Small intestine (tissue), 7 donors: ENCODE measurements at regions not wholly inside any gene's neighbourhood (a gene's known extent, or its start where the extent isn't known, plus 50 kb on each side); places are given as distances from the start of the nearest gene placed in this dataset.

Experiments
- DNase-seq, 2 donors: peaks; one replicate each; pipeline versions ENCODE4 v3.0.0 to v3.0.0-alpha.2; 2013
- FAIRE-seq: peaks from 2 replicates; lab custom pipeline; 2012; peaks lifted over from hg19 to GRCh38; lab: Jason Lieb, UNC
- H3K27ac ChIP-seq, 3 donors: one replicate each; pipeline ENCODE4 v1.5.1; 2013; ENCODE audit warnings: low read length in 2 of 3, mild to moderate bottlenecking in 2 of 3, control low read depth in 1 of 3, inconsistent platforms in 1 of 3, low read depth in 1 of 3, moderate library complexity in 1 of 3
- H3K27me3 ChIP-seq, 3 donors: one replicate each; pipeline ENCODE4 v1.6.1; 2013; ENCODE audit warnings: low read length in 3 of 3, inconsistent platforms in 1 of 3; ENCODE audit not compliant: control insufficient read depth in 3 of 3, insufficient read depth in 3 of 3
- H3K36me3 ChIP-seq, 3 donors: one replicate each; pipeline ENCODE4 v1.6.1; 2013; ENCODE audit warnings: low read length in 3 of 3, inconsistent platforms in 1 of 3, low read depth in 1 of 3, mild to moderate bottlenecking in 1 of 3, moderate library complexity in 1 of 3; ENCODE audit not compliant: control insufficient read depth in 3 of 3, insufficient read depth in 2 of 3
- H3K4me1 ChIP-seq, 3 donors: one replicate each; pipeline ENCODE4 v1.6.1; 2013; ENCODE audit warnings: low read length in 2 of 3, inconsistent platforms in 1 of 3, low read depth in 1 of 3, mild to moderate bottlenecking in 1 of 3, moderate library complexity in 1 of 3; ENCODE audit not compliant: control insufficient read depth in 3 of 3, insufficient read depth in 2 of 3
- H3K4me3 ChIP-seq, 3 donors: one replicate each; pipeline ENCODE4 v1.5.1; 2013; ENCODE audit warnings: low read length in 3 of 3, control low read depth in 1 of 3, inconsistent platforms in 1 of 3, low read depth in 1 of 3, mild to moderate bottlenecking in 1 of 3, moderate library complexity in 1 of 3
- H3K9me3 ChIP-seq, 2 donors: one replicate each; pipeline ENCODE4 v1.6.1; 2013; ENCODE audit warnings: low read depth in 1 of 2, low read length in 1 of 2; ENCODE audit not compliant: control insufficient read depth in 2 of 2, insufficient read depth in 1 of 2
- WGBS, 3 donors: extraction: QIAGEN DNeasy Blood & Tissue Kit; methylation state at CpG; one replicate each; pipeline ENCODE4 v1.1.7; 2013; 5-methylcytosine and 5-hydroxymethylcytosine counted together
- donor health status: healthy with polysubstance abuse.
- donor health status: control.
- donor health status: control.
- donor health status: Bipolar disorder and iron deficiency.
- donor health status: healthy.

- FAIRE-seq (no peak), DNase-seq (no peak)
Observed at GRCh38 chr3:117488983-117489382, 779.4 kb downstream of the TUSC7 start.

GRCh38 chr3:117489663-117490079 is 780.1 kb downstream of the TUSC7 start:
- no peak for FAIRE-seq
- Histone ChIP-seq H3K36me3 (no peaks in the 10 kb centered on the region), H3K27me3 (no peaks in the 10 kb centered on the region), H3K4me1 (no peaks in the 10 kb centered on the region), H3K9me3 (no peaks in the 10 kb centered on the region), H3K27ac (no peak overlapping the region), H3K4me3 (no peak overlapping the region)
- DNase-seq, result peak; percentile 1 to 61
- WGBS, 3 donors, result 75 to 92% (median 81%) methylated on average over 2 of the region's 2 CpGs

More at GRCh38 chr3:117488983-117489382, 779.4 kb downstream of the TUSC7 start:
- Histone ChIP-seq H3K9me3 (no peaks in the 10 kb centered on the region), H3K4me1 (no peaks in the 10 kb centered on the region), H3K27ac (no peak overlapping the region), H3K4me3 (no peak overlapping the region), H3K27me3 (no peaks in the 10 kb centered on the region), H3K36me3 (no peaks in the 10 kb centered on the region)
- 83 to 91% (median 87%) methylated on average over 7 of the region's 7 CpGs for WGBS, 3 donors

GRCh38 chr3:117490716-117491115 is 781.1 kb downstream of the TUSC7 start:
- FAIRE-seq (no peak), DNase-seq (no peak)
- H3K27ac ChIP-seq, result no peak overlapping the region
- H3K4me1 ChIP-seq, result no peaks in the 10 kb centered on the region
- 69 to 96% (median 78%) methylated on average over 1 of the region's 1 CpG for WGBS, 3 donors
- H3K4me3 ChIP-seq, result no peak overlapping the region
- no peaks in the 10 kb centered on the region for H3K9me3 ChIP-seq
- H3K27me3 ChIP-seq, result no peaks in the 10 kb centered on the region
- H3K36me3 ChIP-seq, result no peaks in the 10 kb centered on the region

GRCh38 chr3:117495620-117496019 is 786.0 kb downstream of the TUSC7 start:
- WGBS, 3 donors, result 84 to 97% (median 92%) methylated on average over 2 of the region's 2 CpGs

GRCh38 chr3:117499189-117499870 is 789.8 kb downstream of the TUSC7 start:
- no peaks in the 10 kb centered on the region for H3K9me3 ChIP-seq
- H3K27ac ChIP-seq, result no peak overlapping the region
- no peaks in the 10 kb centered on the region for H3K27me3 ChIP-seq
- H3K36me3 ChIP-seq, result no peaks in the 10 kb centered on the region
- no peak overlapping the region for H3K4me3 ChIP-seq
- FAIRE-seq (no peak), DNase-seq (no peak)
- no peaks in the 10 kb centered on the region for H3K4me1 ChIP-seq
- 35 to 56% (median 53%) methylated on average over 4 of the region's 4 CpGs for WGBS, 3 donors

More at GRCh38 chr3:117495620-117496019, 786.0 kb downstream of the TUSC7 start:
- no peaks in the 10 kb centered on the region for H3K27me3 ChIP-seq
- FAIRE-seq (no peak), DNase-seq (no peak)
- H3K27ac ChIP-seq, result no peak overlapping the region
- H3K36me3 ChIP-seq, result no peaks in the 10 kb centered on the region
- H3K4me3 ChIP-seq, result no peak overlapping the region
- H3K9me3 ChIP-seq, result no peaks in the 10 kb centered on the region
- no peaks in the 10 kb centered on the region for H3K4me1 ChIP-seq

- H3K9me3 ChIP-seq, result no peaks in the 10 kb centered on the region
- no peaks in the 10 kb centered on the region for H3K4me1 ChIP-seq
- H3K27ac ChIP-seq, result no peak overlapping the region
- 96% methylated on average over 1 of the region's 1 CpG for WGBS, 3 donors
- H3K36me3 ChIP-seq, result no peaks in the 10 kb centered on the region
- FAIRE-seq (no peak), DNase-seq (no peak)
- H3K4me3 ChIP-seq, result no peak overlapping the region
- no peaks in the 10 kb centered on the region for H3K27me3 ChIP-seq
Observed at GRCh38 chr3:117507958-117508357, 798.4 kb downstream of the TUSC7 start.

GRCh38 chr3:117509858-117510257 is 800.3 kb downstream of the TUSC7 start:
- DNase-seq, result no peak
- WGBS, 3 donors, result 86 to 100% (median 96%) methylated on average over 1 of the region's 1 CpG
- FAIRE-seq, result no peak
- Histone ChIP-seq H3K9me3 (no peaks in the 10 kb centered on the region), H3K4me1 (no peaks in the 10 kb centered on the region), H3K27ac (peak overlapping the region in 1 of 3 donors; percentile 22), H3K27me3 (no peaks in the 10 kb centered on the region), H3K4me3 (no peak overlapping the region), H3K36me3 (no peaks in the 10 kb centered on the region)

- no peaks in the 10 kb centered on the region for H3K36me3 ChIP-seq
- H3K4me3 ChIP-seq, result no peak overlapping the region
- no peak for FAIRE-seq
- H3K27me3 ChIP-seq, result no peaks in the 10 kb centered on the region
- WGBS, 3 donors, result 49 to 61% (median 50%) methylated on average over 1 of the region's 1 CpG
- H3K27ac ChIP-seq, result peak overlapping the region in 1 of 3 donors; percentile 22
- H3K9me3 ChIP-seq, result no peaks in the 10 kb centered on the region
- H3K4me1 ChIP-seq, result no peaks in the 10 kb centered on the region
- peak in 1 of 2 donors; percentile 23 for DNase-seq
Observed at GRCh38 chr3:117510396-117510795, 800.8 kb downstream of the TUSC7 start.

GRCh38 chr3:117512975-117513374 is 803.4 kb downstream of the TUSC7 start:
- Histone ChIP-seq H3K27ac (no peak overlapping the region), H3K9me3 (no peaks in the 10 kb centered on the region), H3K27me3 (no peaks in the 10 kb centered on the region), H3K4me3 (no peak overlapping the region), H3K4me1 (no peaks in the 10 kb centered on the region), H3K36me3 (no peaks in the 10 kb centered on the region)
- DNase-seq, result no peak
- FAIRE-seq, result no peak
- 64 to 80% (median 66%) methylated on average over 1 of the region's 1 CpG for WGBS, 3 donors
